Right ventricle myocardium superior (tissue), 1 donor: ENCODE measurements at regions not wholly inside any gene's neighbourhood (a gene's known extent, or its start where the extent isn't known, plus 50 kb on each side); places are given as distances from the start of the nearest gene placed in this dataset.

Source experiments
- ATAC-seq: fragments of 200-7000 bp; cut with Tn5 transposase; one replicate; pipeline ENCODE4 v1.9.1; 2020; ENCODE audit warnings: mild to moderate bottlenecking; ENCODE audit not compliant: poor library complexity
- DNase-seq: peaks from one replicate; pipeline ENCODE4 v3.0.0-alpha.2; 2020
- intact Hi-C: fragments of 100-400 bp; cut with DNase I; formaldehyde crosslinking; loops from one replicate; pipeline ENCODE4 v1.11.2; 2022
- donor health status: DM: no; HTN: yes; CAD: no; lungs with severe emphysema.

DNA sequence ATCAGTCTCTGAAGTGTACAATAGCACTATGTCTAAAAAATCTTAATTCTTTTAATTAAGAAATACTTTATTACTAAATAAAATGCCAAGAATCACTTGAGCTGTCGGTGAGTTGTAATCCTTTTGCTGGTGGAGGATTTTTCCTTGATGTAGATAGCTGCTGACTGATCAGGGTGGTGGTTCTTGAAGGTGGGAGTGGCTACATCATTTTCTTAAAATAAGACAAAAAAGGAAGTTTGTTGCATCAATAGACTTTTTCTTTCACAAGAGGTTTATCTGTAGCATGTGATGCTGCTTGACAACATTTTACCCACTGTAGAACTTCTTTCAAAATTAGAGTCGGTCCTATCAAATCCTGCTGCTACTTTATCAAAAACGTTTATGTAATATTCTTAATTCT is 68.8 kb upstream of the ZC4H2 start:
- intact Hi-C loops: no loop called here
- DNase-seq: no peak
- ATAC-seq: no peak

- ATAC-seq (peak; percentile 72), DNase-seq (peak; percentile 34)
- intact Hi-C loops: no loop called here
These were observed 59.2 kb upstream of the ZC4H2 start for GRCh38 chrX:65035446-65035770.

GRCh38 chrX:65034668-65035445 is 58.6 kb upstream of the ZC4H2 start, which contains the start of gene ZC3H12B:
Gene ZC3H12B (plus strand): TSS chrX:65034826.
- peak; percentile 78 for DNase-seq
- ATAC-seq: peak; percentile 98
- intact Hi-C loops: no loop called here

DNA sequence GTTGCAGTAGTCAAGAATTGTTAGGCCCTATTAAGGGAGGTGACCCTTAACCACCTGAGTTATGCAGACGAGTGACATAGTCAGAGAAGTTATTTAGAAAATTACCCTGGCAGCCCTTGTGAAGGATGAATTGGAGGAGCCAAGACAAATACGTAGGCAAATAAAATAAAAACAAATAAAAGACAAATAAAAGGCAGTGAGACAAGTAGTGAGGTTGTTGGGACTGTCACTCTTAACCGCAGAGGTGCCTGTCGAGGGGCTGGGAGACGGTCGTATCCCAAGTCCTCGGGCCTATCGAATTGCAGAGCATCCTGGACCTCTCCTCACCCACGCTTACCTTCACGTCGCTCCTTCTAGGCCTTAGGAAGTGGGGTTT is 58.0 kb upstream of the ZC4H2 start:
- DNase-seq: no peak
- ATAC-seq: no peak
- intact Hi-C loops: no loop called here
